ENCODE measurements at regions not wholly inside any gene's neighbourhood (a gene's known extent, or its start where the extent isn't known, plus 50 kb on each side); places are given as distances from the start of the nearest gene placed in this dataset.

GRCh38 chr18:40875101-40875615, 1079.9 kb upstream of the PIK3C3 start:
- Histone ChIP-seq H3K4me3 (no peak overlapping the region), H3K4me1 (no peaks in the 10 kb centered on the region), H3K27me3 (no peaks in the 10 kb centered on the region), H3K9me3 (no peaks in the 10 kb centered on the region), H3K36me3 (no peaks in the 10 kb centered on the region), H3K27ac (no peak overlapping the region)
- no peak for DNase-seq (ENCODE audit: low spot score in 2 of 2)
- WGBS, 2 donors = 75 to 83% methylated on average over 4 of the region's 4 CpGs
- TF ChIP-seq POLR2A (IDR thresholded peaks at IDR 0.05) (no peak), EP300 (IDR thresholded peaks at IDR 0.05) (no peak)
- TF ChIP-seq, protein P1, sequence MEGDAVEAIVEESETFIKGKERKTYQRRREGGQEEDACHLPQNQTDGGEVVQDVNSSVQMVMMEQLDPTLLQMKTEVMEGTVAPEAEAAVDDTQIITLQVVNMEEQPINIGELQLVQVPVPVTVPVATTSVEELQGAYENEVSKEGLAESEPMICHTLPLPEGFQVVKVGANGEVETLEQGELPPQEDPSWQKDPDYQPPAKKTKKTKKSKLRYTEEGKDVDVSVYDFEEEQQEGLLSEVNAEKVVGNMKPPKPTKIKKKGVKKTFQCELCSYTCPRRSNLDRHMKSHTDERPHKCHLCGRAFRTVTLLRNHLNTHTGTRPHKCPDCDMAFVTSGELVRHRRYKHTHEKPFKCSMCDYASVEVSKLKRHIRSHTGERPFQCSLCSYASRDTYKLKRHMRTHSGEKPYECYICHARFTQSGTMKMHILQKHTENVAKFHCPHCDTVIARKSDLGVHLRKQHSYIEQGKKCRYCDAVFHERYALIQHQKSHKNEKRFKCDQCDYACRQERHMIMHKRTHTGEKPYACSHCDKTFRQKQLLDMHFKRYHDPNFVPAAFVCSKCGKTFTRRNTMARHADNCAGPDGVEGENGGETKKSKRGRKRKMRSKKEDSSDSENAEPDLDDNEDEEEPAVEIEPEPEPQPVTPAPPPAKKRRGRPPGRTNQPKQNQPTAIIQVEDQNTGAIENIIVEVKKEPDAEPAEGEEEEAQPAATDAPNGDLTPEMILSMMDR (IDR thresholded peaks at IDR 0.05) = no peak

- DNase-seq (ENCODE audit: low spot score in 2 of 2) = no peak
- TF ChIP-seq EP300 (IDR thresholded peaks at IDR 0.05) (no peak), POLR2A (IDR thresholded peaks at IDR 0.05) (no peak)
- TF ChIP-seq, protein P1 (IDR thresholded peaks at IDR 0.05) = no peak
- Histone ChIP-seq H3K4me1 (no peaks in the 10 kb centered on the region), H3K9me3 (no peaks in the 10 kb centered on the region), H3K27me3 (no peaks in the 10 kb centered on the region), H3K27ac (no peak overlapping the region), H3K4me3 (no peak overlapping the region), H3K36me3 (no peaks in the 10 kb centered on the region)
- WGBS, 2 donors = 76 to 81% methylated on average over 1 of the region's 1 CpG
Observed at GRCh38 chr18:40874233-40874632, 1080.8 kb upstream of the PIK3C3 start.

DNA sequence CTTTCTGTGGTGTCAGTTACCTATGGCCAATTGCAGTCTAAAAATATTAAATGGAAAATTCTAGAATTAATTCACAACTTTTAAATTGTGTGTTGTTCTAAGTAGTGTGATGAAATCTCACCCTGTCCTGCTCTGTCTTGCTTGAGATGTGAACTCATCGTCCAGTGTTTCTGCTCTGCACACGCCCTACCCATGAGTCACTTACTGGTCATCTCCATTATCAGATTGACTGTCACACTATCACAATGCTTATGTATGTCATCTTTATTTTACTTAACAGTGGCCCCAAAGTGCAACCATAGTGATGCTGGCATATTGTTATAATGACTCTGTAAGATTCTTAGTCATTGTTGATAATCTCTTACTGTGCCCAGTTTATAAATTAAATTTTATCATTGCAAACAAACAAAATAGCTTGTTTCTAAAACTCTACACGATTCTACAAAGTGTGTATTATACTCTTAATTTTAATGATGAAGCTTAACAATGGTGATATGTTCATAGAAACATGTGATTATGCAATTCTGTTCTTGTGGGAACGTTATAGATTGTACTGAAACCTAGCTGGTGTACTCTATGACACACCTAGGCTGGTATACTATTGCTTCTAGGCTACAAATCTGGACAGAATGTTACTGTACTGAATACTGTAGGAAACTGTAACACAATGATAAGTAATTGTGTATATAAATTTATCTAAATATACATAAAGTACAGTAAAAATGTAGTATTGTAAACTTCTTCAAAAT, 1086.8 kb upstream of the PIK3C3 start:
- Histone ChIP-seq H3K27me3 (no peaks in the 10 kb centered on the region), H3K4me3 (no peak overlapping the region), H3K36me3 (no peaks in the 10 kb centered on the region), H3K9me3 (no peaks in the 10 kb centered on the region), H3K27ac (no peak overlapping the region), H3K4me1 (no peaks in the 10 kb centered on the region)
- DNase-seq (ENCODE audit: low spot score in 2 of 2) = no peak
- WGBS, 2 donors = 63 to 67% methylated on average over 4 of the region's 4 CpGs
- TF ChIP-seq, protein P1 (IDR thresholded peaks at IDR 0.05) = no peak
- TF ChIP-seq EP300 (IDR thresholded peaks at IDR 0.05) (no peak), POLR2A (IDR thresholded peaks at IDR 0.05) (no peak)

DNA sequence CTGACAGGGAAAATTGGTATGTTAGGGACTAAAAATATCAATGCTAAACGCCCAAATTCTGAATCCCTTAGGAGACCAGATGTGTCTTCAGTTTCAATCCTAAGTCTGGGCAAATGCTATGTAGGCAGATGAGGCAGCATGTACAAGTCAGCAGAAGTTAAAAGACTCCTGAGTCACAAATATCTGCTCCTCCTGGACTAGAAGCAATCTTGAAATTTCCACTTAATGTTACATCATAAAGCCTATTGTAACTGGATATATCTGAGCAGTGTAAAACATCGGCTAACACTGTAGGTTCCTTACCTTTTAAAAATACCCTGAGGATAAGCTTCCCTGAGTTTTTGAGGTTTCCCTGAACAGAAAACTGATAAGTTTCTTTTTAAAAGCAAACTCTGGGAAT, 1087.6 kb upstream of the PIK3C3 start:
- no peak overlapping the region for H3K4me3 ChIP-seq
- no peaks in the 10 kb centered on the region for H3K36me3 ChIP-seq
- WGBS, 2 donors = 58 to 71% methylated on average over 2 of the region's 2 CpGs
- H3K27me3 ChIP-seq = no peaks in the 10 kb centered on the region
- no peaks in the 10 kb centered on the region for H3K4me1 ChIP-seq
- DNase-seq (ENCODE audit: low spot score in 2 of 2) = no peak
- no peaks in the 10 kb centered on the region for H3K9me3 ChIP-seq
- TF ChIP-seq POLR2A (IDR thresholded peaks at IDR 0.05) = no peak
- TF ChIP-seq EP300 (IDR thresholded peaks at IDR 0.05) = no peak
- TF ChIP-seq, protein P1 (IDR thresholded peaks at IDR 0.05) = no peak
- H3K27ac ChIP-seq = no peak overlapping the region

DNA sequence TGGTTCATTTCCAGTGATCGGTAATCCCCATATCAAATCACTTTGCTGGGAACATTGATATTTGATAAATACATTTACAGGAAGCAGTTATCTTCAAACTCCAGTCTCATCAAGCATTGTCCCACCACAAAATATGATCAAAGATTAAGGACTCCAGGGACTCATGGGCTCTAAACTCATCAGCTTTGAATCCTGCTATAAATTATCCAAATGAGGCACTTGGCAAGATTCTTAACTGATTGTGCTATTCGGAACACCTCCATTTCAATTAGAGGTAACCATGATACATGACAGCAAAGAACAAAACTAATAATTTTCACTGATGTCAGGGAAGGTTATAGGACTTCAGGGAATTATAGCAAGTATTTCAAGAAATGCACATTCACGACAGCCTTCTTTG, 1088.1 kb upstream of the PIK3C3 start:
- TF ChIP-seq, protein P1 (IDR thresholded peaks at IDR 0.05) = no peak
- TF ChIP-seq POLR2A (IDR thresholded peaks at IDR 0.05) (no peak), EP300 (IDR thresholded peaks at IDR 0.05) (no peak)
- DNase-seq (ENCODE audit: low spot score in 2 of 2) = no peak
- 72 to 84% methylated on average over 3 of the region's 3 CpGs for WGBS, 2 donors

More for the DNA sequence above, 1088.1 kb upstream of the PIK3C3 start:
- Histone ChIP-seq H3K36me3 (no peaks in the 10 kb centered on the region), H3K27me3 (no peaks in the 10 kb centered on the region), H3K9me3 (no peaks in the 10 kb centered on the region), H3K4me1 (no peaks in the 10 kb centered on the region), H3K4me3 (no peak overlapping the region), H3K27ac (no peak overlapping the region)
